CD4-positive, alpha-beta T cell treated with Interleukin-4 for 1 hour (primary cell): ENCODE measurements at regions not wholly inside any gene's neighbourhood (a gene's known extent, or its start where the extent isn't known, plus 50 kb on each side); places are given as distances from the start of the nearest gene placed in this dataset.
A peak's percentile ranks its signal among the peaks of the same experiment; 100 is the strongest.
"Not testable (repeated sequence)": the region's sequence is repeated elsewhere in the genome, so short reads cannot be mapped to it uniquely, and the experiment has no call there.

ENCODE experiments used
- DNase-seq, 2 donors: peaks; one replicate each; pipeline ENCODE4 v3.0.0-alpha.2; 2020 to 2022

GRCh38 chr10:70967591-70968587 is 79.5 kb upstream of the PCBD1 start:
- DNase-seq, result no peak

GRCh38 chr10:70969188-70969587 is 80.8 kb upstream of the PCBD1 start:
- DNase-seq, result no peak

DNA sequence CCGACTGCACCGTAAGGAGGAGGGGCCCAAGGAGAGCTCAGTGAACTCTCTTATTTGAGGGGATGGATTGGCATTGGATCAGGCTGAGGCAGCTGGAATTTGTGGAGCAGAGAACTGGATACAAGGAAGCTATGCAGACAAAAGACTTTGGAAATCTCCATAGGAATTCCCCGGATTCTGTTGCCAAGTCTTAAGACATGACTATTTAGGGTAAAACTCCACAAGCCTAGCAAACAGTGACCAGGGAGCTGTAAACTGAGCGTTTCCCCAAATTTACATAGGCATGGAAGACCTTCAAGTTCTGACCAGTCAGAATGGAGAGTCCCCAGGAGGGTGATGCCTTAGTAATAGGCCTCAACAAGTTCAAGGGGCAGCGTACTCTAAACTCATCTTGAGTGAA is 82.5 kb upstream of the PCBD1 start:
- no peak for DNase-seq

- DNase-seq, result no peak
Observed at GRCh38 chr10:70973275-70973674, 84.9 kb upstream of the PCBD1 start.

DNA sequence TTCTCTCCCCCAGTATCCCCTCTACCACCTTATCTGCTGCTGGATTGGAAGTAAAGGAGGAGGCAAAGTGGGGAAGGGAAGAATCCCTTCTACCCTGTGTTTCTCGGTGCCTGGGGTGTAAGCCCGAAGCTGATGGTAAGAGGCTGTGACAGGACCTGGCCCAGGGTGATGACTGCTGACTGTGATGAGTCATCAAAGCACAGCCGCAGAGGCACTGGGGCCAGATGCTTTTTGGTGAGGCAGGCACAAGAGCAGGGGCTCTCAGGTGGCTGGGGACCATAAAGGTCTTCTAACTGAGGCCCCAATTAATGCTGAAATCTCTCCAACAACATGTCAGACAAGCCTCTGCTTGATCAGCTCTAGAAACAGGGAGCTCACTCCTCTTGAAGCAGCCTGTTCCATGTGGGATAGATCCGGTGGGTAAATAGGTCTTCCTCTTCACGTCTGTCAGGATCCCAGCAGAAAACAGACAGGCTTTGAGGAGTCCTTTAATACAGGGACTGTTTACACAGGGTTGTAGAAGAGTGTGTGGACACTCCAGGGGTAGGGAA is 86.1 kb upstream of the PCBD1 start:
- no peak for DNase-seq

DNA sequence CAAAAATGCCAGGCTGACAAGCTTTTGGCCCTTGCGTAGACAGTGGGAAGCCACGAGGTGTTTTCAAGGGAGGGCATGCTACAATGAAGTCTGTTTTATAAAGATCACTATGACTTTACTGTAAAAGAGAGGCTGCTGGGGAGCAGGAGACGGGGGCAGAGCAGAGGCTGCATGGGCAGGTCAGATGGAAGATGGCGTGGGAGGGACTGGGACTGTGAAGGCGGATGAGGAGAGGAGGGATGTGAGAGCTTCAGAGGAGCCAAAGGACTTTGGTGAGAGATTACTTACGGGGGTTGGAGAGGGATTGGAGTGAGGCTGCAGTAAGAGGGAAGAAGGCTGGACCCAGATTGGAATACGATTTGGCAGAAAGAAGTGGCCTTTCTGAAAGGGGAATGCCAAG is 86.6 kb upstream of the PCBD1 start:
- DNase-seq, result no peak

- DNase-seq, result no peak
Observed at GRCh38 chr10:70976063-70976695, 87.8 kb upstream of the PCBD1 start.

DNA sequence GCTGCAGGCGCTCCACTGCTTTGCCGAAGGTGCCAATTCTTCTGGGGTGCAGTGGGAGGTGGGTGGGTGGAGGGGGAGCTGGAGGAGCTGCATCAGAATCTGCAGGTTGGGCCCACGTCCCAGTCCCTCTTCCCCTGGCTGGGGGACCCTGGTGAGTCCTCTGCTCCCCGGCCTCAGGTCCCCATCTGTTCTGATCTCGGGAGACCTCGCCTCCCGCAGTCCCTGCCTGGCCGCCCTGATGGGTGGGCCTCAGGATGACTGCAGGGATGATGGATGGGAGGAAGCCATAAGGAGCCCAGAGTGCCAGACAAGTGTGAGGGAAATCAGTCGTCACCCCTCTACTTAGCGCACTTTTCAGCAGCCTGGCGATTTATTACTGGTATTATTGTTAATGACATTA is 89.3 kb upstream of the PCBD1 start:
- DNase-seq, result no peak

GRCh38 chr10:70978181-70978580 is 89.8 kb upstream of the PCBD1 start:
- DNase-seq, result no peak

DNA sequence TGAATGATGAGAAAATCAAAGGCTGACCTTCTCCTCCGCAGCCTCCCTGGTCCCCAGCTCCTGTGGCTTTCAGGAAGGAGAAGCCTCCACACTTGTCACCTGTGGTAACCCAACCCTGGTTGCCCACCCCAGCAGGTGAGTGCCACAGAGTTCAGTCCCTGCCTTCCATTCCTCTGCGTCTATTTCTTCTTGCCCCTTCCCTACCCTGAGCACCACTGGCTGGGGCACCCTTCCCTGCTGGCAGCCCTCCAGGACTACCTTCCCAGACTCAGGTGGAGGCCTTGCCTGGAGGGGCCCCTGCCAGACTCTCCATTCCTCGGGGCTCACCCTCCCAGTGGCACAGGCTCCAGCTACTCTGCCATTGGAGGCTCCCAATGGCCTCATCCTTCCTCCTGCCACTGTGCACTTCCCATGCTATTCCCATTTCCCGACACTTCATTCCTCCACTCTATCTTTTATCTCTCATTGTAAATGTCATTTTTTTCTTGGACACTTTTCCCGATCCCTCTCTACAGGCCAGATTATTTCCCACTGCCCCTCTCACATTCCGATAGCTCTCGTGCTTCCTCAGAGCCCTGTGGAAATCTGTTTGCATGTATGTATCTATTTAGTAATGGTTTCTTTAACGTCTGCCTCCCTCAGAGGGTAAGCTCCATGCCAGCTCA is 90.6 kb upstream of the PCBD1 start:
- DNase-seq, result no peak

DNA sequence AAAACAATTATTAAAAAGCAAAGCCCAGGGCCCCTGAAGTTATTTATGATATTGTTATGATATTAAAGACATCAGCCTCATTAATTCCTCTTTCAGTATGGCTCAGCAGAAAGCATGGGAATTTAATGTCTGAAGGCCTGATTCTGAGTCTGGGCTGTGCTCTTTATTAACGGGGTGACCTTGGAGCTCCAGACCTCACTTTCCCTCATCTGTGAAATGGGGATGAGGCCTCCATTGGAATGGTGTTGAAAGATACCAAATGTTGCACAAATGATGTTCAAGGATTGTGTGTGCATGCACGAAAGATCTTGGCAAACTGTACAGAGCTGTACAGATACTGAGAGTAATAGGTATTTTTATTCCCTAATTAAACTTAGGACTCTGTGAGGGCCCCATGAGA is 92.3 kb upstream of the PCBD1 start:
- no peak for DNase-seq

DNA sequence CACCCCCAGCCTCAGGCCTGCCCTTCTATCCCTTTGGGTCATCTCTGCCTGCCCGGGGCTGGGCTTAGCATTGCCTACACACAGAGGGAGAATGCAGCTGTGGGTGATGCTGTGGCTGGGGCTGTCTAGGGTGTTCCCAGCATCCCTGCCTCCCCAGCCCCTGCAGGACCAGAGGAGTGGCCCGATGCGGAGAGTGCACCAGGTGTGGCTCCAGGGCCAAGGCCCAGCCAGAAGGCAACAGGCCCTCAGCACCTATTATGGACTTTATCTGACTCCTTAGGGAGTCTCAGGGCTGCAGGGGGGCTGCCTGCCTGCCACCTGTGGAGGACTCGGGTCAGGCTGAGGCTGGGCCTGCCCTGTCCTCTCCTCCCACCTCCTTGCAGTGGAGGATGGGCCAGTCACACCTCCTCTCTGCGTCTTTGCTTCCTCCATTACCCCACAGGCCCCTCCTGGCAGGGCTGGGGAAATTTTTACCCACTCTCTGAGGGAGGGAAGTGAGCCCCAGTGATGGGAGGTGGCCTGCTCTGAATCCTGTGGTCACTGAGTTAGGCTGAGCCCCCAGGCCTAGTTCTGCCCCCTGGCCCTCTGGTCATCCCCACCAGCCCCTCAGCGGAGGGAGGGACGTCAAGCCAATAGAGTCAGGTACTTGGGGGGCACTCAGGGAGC is 92.9 kb upstream of the PCBD1 start:
- DNase-seq, result no peak

- no peak for DNase-seq
Observed at GRCh38 chr10:70981936-70982335, 93.6 kb upstream of the PCBD1 start.

GRCh38 chr10:70982443-70982842 is 94.1 kb upstream of the PCBD1 start:
- peak in 1 of 2 donors; percentile 7 for DNase-seq

DNA sequence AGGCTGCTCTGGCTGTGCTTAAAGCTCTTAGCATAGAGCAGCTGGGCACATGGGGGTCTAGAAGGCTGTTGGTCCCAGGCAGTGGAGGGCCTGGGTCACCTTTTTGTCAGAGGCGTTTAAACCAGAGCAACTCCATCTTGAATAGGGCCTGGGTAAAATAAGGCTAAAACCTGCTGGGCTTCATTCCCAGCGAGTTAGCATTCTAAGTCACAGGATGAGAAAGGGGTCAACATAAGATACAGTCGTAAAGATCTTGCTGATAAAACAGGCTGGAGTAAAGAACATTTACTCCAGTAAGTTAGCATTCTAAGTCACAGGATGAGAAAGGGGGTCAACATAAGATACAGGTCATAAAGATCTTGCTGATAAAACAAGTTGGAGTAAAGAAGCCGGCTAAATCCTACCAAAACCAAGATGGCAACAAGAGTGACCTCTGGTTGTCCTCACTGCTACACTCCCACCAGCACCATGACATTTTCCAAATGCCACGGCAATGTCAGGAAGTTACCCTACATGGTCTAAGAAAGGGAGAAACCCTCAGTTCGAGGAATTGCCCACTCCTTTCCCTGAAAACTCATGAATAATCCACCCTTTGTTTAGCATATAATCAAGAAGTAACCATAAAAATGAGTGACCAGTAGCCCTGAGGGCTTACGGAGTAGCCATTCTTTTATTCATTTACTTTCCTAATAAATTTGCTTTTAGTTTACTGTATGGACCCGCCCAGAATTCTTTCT is 96.8 kb upstream of the PCBD1 start:
- no peak for DNase-seq

DNA sequence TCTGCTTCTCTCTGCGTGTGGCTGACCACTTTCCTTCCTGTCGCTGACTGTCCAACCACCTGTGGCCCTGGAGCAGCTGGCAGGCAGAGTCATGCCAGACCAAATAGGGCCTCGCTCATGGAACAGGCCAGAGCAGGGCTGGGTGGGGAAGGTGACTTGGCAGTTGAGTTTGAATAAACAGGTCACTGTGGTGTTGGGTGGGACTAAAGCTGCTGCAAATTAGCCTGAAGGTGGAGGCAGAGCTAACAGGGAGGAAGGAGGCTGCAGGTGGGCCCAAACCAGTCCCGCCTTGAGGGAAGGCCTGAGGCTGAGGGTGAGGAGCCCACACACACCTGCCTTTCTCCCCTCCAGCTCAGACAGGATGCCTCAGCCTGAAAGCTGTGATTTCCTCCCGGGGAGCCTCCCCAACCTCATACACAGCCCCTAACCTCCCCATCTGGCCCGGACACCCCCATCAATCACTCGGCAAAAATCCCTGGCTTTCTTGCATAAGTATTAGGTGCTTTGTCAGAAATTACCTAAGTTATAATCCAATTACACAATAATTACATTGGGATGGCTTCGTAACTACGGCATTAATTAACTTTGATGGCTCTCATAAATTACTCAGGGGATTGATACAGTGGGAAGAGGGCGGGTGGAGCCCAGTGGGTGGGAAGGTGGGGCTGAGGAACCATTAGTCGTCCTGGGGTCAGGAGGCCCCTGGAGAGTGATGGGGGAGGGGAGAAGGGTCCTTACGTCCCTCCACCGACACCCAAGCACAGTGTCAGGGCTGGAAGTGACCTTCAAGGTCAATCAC is 97.7 kb upstream of the PCBD1 start:
- no peak for DNase-seq

DNA sequence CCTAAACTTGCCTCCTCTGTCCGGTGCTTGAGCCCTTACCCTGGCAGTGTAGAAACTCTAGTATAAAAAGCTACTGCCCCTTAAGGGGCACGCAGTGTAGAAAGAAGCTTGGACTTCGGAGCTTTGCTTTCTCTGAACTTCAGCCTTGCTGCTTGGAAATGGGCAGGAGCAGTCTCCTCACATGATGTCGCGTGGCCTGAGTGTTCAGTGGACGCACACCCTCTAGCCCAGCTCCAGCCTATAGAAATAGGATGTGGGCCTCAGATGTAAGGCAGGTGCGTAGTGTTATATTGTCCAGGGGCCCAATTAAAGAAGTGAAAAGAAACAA is 98.2 kb upstream of the PCBD1 start:
- DNase-seq, result no peak

GRCh38 chr10:70987396-70988130 is 99.2 kb upstream of the PCBD1 start:
- DNase-seq, result no peak

DNA sequence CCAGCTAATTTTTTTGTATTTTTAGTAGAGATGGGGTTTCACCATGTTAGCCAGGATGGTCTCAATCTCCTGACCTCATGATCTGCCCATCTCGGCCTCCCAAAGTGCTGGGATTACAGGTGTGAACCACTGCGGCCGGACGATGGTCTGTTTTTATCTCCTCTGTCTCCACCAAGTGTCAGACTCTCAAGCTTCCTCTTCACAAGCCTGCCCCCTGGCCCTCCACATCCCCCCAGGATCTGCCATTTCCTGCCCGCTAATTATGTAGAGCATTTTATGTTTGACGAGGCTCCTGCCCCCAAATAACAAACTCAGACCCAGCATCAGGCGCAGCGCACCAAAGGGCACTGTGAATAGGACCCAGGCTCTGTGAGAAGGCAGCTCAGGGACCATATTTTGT is 101.8 kb upstream of the PCBD1 start:
- DNase-seq, result not testable (repeated sequence)

GRCh38 chr10:70990681-70991080 is 102.3 kb upstream of the PCBD1 start:
- DNase-seq, result no peak
